H1 (cell line): ENCODE measurements at regions not wholly inside any gene's neighbourhood (a gene's known extent, or its start where the extent isn't known, plus 50 kb on each side); places are given as distances from the start of the nearest gene placed in this dataset.

ENCODE experiments used
- CTCF ChIA-PET: fragments of 300-600 bp; sonication (Branson Sonifier 250); formaldehyde crosslinking; loops from one replicate; lab custom pipeline; 2021; ENCODE audit not compliant: partially characterized antibody; lab: Charles Lee
- POLR2A ChIA-PET: fragments of 300-600 bp; sonication (Branson Sonifier 250); formaldehyde crosslinking; loops from one replicate; lab custom pipeline; 2021; ENCODE audit warnings: inconsistent platforms; ENCODE audit not compliant: partially characterized antibody; lab: Charles Lee
- DNase-seq, 2 experiments: peaks; one replicate each; pipeline versions ENCODE4 v3.0.0 to v3.0.0-alpha.2; 2010 to 2022; ENCODE audit warnings: low spot score in 2 of 2, low read depth in 1 of 2, mixed read lengths in 1 of 2
- FAIRE-seq: peaks from 2 replicates; lab custom pipeline; 2011; peaks lifted over from hg19 to GRCh38; lab: Jason Lieb, UNC
- H2AFZ ChIP-seq: 2 replicates; pipeline ENCODE4 v1.8.1; 2012; ENCODE audit warnings: low read length, inconsistent platforms
- H2AK5ac ChIP-seq: 2 replicates; pipeline ENCODE4 v1.6.1; 2013; ENCODE audit warnings: low read depth, low read length
- H2BK120ac ChIP-seq: replicated peaks from 2 replicates; pipeline ENCODE3; 2013; ENCODE audit warnings: low read depth, low read length, inconsistent platforms
- H2BK12ac ChIP-seq: 2 replicates; pipeline ENCODE4 v1.6.1; 2013; ENCODE audit warnings: low read depth, low read length
- H2BK15ac ChIP-seq: 2 replicates; pipeline ENCODE4 v1.6.1; 2013; ENCODE audit warnings: low read length
- H2BK20ac ChIP-seq: 2 replicates; pipeline ENCODE4 v1.6.1; 2013; ENCODE audit warnings: low read length
- H2BK5ac ChIP-seq: 2 replicates; pipeline ENCODE4 v1.6.1; 2013; ENCODE audit warnings: low read depth, low read length
- H3K14ac ChIP-seq: 2 replicates; pipeline ENCODE4 v1.6.1; 2013; ENCODE audit warnings: inconsistent platforms; ENCODE audit not compliant: insufficient read length
- H3K18ac ChIP-seq: 2 replicates; pipeline ENCODE4 v1.6.1; 2013; ENCODE audit warnings: low read length; ENCODE audit errors: extremely low read depth
- H3K23ac ChIP-seq: 2 replicates; pipeline ENCODE4 v1.6.1; 2013; ENCODE audit warnings: inconsistent platforms; ENCODE audit not compliant: insufficient read length
- H3K23me2 ChIP-seq: 2 replicates; pipeline ENCODE4 v1.6.1; 2013; ENCODE audit warnings: low read depth, low read length
- H3K27ac ChIP-seq: 2 replicates; pipeline ENCODE4 v1.6.1; 2011; ENCODE audit warnings: low read depth, low read length, inconsistent platforms
- H3K27me3 ChIP-seq, 4 experiments: replicated peaks in 1 of 4; 1 replicate in 1 of 4; 2 replicates in 3 of 4; pipeline versions ENCODE4 v1.6.1 to v1.8.1; 2011 to 2013; ENCODE audit warnings: low read length in 3 of 4, mild to moderate bottlenecking in 3 of 4, inconsistent platforms in 2 of 4, mixed read lengths in 2 of 4, moderate library complexity in 1 of 4; ENCODE audit not compliant: control insufficient read depth in 3 of 4, insufficient read depth in 3 of 4; ENCODE audit errors: extremely low read depth in 1 of 4
- H3K36me3 ChIP-seq, 4 experiments: 2 replicates each; pipeline versions ENCODE4 v1.6.1 to v1.8.1; 2011 to 2013; ENCODE audit warnings: mild to moderate bottlenecking in 4 of 4, low read length in 3 of 4, moderate library complexity in 2 of 4, control low read depth in 1 of 4, inconsistent platforms in 1 of 4; ENCODE audit not compliant: insufficient read depth in 4 of 4, control insufficient read depth in 2 of 4
- H3K4ac ChIP-seq: replicated peaks from 2 replicates; pipeline ENCODE3; 2013; ENCODE audit warnings: low read length, low read depth, mixed read lengths, inconsistent platforms; ENCODE audit not compliant: insufficient read length
- H3K4me1 ChIP-seq, 4 experiments: replicated peaks in 1 of 4; 1 replicate in 1 of 4; 2 replicates in 3 of 4; pipeline versions ENCODE4 v1.6.1 to v1.8.1; 2011 to 2013; ENCODE audit warnings: low read length in 3 of 4, inconsistent platforms in 2 of 4, mixed read lengths in 1 of 4; ENCODE audit not compliant: insufficient read depth in 4 of 4, control insufficient read depth in 3 of 4
- H3K4me2 ChIP-seq, 2 experiments: 2 replicates each; pipeline versions ENCODE4 v1.6.1 to v1.8.1; 2011 to 2013; ENCODE audit warnings: low read depth in 2 of 2, low read length in 2 of 2, control low read depth in 1 of 2, inconsistent platforms in 1 of 2, mild to moderate bottlenecking in 1 of 2; ENCODE audit not compliant: insufficient read depth in 1 of 2
- H3K4me3 ChIP-seq, 4 experiments: fragments of 200-600, 300-600 bp in 1 of 4; sonication (generic), shearing (Covaris generic), sonication (Bioruptor Twin) in 1 of 4; 2 replicates each; pipeline versions ENCODE4 v1.5.1 to v1.8.1; 2011 to 2016; ENCODE audit warnings: low read length in 4 of 4, low read depth in 3 of 4, control low read depth in 2 of 4, inconsistent platforms in 2 of 4, mild to moderate bottlenecking in 2 of 4, mixed read lengths in 1 of 4, moderate library complexity in 1 of 4; ENCODE audit not compliant: insufficient read depth in 2 of 4; ENCODE audit errors: extremely low read depth in 1 of 4
- H3K56ac ChIP-seq: replicated peaks from 2 replicates; pipeline ENCODE3; 2013; ENCODE audit warnings: low read depth, mild to moderate bottlenecking, mixed read lengths, low read length, inconsistent platforms; ENCODE audit not compliant: insufficient read length
- H3K79me1 ChIP-seq: 2 replicates; pipeline ENCODE4 v1.6.1; 2013; ENCODE audit warnings: low read depth, low read length, control low read depth
- H3K79me2 ChIP-seq, 2 experiments: 2 replicates each; pipeline versions ENCODE4 v1.6.1 to v1.8.1; 2012 to 2013; ENCODE audit warnings: low read length in 2 of 2, mild to moderate bottlenecking in 2 of 2, inconsistent platforms in 1 of 2; ENCODE audit not compliant: insufficient read depth in 2 of 2, control insufficient read depth in 1 of 2
- H3K9ac ChIP-seq, 4 experiments: replicated peaks in 1 of 4; 1 replicate in 1 of 4; 2 replicates in 3 of 4; pipeline versions ENCODE4 v1.6.1 to v1.8.1; 2011 to 2013; ENCODE audit warnings: low read depth in 3 of 4, low read length in 3 of 4, control low read depth in 2 of 4, mild to moderate bottlenecking in 2 of 4, moderate library complexity in 2 of 4, inconsistent platforms in 1 of 4; ENCODE audit errors: extremely low read depth in 1 of 4
- H3K9me3 ChIP-seq, 2 experiments: 2 replicates each; pipeline versions ENCODE4 v1.6.1 to v1.8.1; 2012 to 2013; ENCODE audit warnings: mild to moderate bottlenecking in 2 of 2, moderate library complexity in 2 of 2, control low read depth in 1 of 2, inconsistent platforms in 1 of 2, low read depth in 1 of 2, low read length in 1 of 2, mixed read lengths in 1 of 2; ENCODE audit not compliant: insufficient read depth in 2 of 2
- H4K20me1 ChIP-seq, 2 experiments: replicated peaks in 1 of 2; 2 replicates each; pipeline versions ENCODE3 to v1.8.1; 2011 to 2013; ENCODE audit warnings: inconsistent platforms in 2 of 2, low read length in 2 of 2, mild to moderate bottlenecking in 1 of 2; ENCODE audit not compliant: insufficient read depth in 2 of 2, control insufficient read depth in 1 of 2
- H4K5ac ChIP-seq: 2 replicates; pipeline ENCODE4 v1.6.1; 2013; ENCODE audit warnings: low read length, low read depth, mixed read lengths, inconsistent platforms; ENCODE audit not compliant: insufficient read length
- H4K8ac ChIP-seq: 2 replicates; pipeline ENCODE4 v1.8.0; 2013; ENCODE audit warnings: mild to moderate bottlenecking, moderate library complexity, low read length, inconsistent platforms; ENCODE audit not compliant: insufficient read depth; ENCODE audit errors: extremely low read depth
- H4K91ac ChIP-seq: replicated peaks from 2 replicates; pipeline ENCODE3; 2013; ENCODE audit warnings: low read length, mixed read lengths, inconsistent platforms; ENCODE audit not compliant: insufficient read length
- NANOG ChIP-seq: IDR thresholded peaks from 2 replicates; pipeline ENCODE4 v1.6.1; 2011; ENCODE audit warnings: low read length, low read depth, mild to moderate bottlenecking, inconsistent platforms; ENCODE audit not compliant: insufficient read depth, poor library complexity, severe bottlenecking
- PHF8 ChIP-seq: fragments of 200-600 bp; sonication (generic); conservative IDR thresholded peaks from 2 replicates; pipeline ENCODE4 v1.7.1; 2012; ENCODE audit warnings: low read depth, mild to moderate bottlenecking, inconsistent platforms, low read length, moderate library complexity
- TF ChIP-seq, protein P1 (sequence below), 3 experiments: IDR thresholded peaks; 1 replicate in 2 of 3; 2 replicates in 1 of 3; pipeline versions ENCODE4 v1.5.1 to v1.6.1; 2011; ENCODE audit warnings: low read length in 3 of 3, mild to moderate bottlenecking in 3 of 3, inconsistent platforms in 2 of 3, low read depth in 1 of 3, moderate library complexity in 1 of 3; ENCODE audit not compliant: insufficient read depth in 1 of 3; ENCODE audit errors: control extremely low read depth in 1 of 3

DNA sequence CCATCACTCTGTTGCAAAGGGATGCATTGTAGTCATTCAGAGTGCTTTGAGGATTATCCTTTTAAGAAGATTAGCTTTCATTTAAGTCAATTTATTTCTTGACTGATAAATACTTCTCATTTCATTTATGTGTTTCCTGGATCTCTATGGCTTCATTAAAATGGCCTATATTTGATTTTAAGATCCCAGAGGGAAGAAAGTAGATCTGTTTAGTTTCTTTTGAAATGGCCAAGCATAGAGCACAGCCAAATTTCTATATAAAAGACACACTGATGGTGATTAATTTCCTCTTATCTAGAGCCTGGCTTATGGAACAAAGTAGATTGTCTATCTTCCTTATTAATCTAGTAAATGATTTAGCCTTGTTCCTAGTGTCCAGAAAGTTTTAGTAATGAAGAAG is 129.7 kb upstream of the CALCR start:
- TF ChIP-seq NANOG = no peak
- TF ChIP-seq PHF8 = no peak
- TF ChIP-seq, protein P1, sequence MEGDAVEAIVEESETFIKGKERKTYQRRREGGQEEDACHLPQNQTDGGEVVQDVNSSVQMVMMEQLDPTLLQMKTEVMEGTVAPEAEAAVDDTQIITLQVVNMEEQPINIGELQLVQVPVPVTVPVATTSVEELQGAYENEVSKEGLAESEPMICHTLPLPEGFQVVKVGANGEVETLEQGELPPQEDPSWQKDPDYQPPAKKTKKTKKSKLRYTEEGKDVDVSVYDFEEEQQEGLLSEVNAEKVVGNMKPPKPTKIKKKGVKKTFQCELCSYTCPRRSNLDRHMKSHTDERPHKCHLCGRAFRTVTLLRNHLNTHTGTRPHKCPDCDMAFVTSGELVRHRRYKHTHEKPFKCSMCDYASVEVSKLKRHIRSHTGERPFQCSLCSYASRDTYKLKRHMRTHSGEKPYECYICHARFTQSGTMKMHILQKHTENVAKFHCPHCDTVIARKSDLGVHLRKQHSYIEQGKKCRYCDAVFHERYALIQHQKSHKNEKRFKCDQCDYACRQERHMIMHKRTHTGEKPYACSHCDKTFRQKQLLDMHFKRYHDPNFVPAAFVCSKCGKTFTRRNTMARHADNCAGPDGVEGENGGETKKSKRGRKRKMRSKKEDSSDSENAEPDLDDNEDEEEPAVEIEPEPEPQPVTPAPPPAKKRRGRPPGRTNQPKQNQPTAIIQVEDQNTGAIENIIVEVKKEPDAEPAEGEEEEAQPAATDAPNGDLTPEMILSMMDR (IDR thresholded peaks at IDR 0.05; ENCODE audit: control extremely low read depth in 1 of 3, insufficient read depth in 1 of 3, low read depth in 1 of 3, low read length in 3 of 3) = no peak
- no peaks in the 10 kb centered on the region for H3K79me1 ChIP-seq
- H4K8ac ChIP-seq = no peak overlapping the region
- no peaks in the 10 kb centered on the region for H3K79me2 ChIP-seq
- H2AFZ ChIP-seq = no peak overlapping the region
- H3K23ac ChIP-seq = no peak overlapping the region
- H3K56ac ChIP-seq = no peak overlapping the region
- no peak overlapping the region for H2BK15ac ChIP-seq
- H2BK20ac ChIP-seq = no peak overlapping the region
- H3K27me3 ChIP-seq = no peaks in the 10 kb centered on the region
- no peak overlapping the region for H3K14ac ChIP-seq
- DNase-seq = no peak
- H3K23me2 ChIP-seq = no peaks in the 10 kb centered on the region
- no peaks in the 10 kb centered on the region for H3K4me1 ChIP-seq
- H4K91ac ChIP-seq = no peak overlapping the region
- POLR2A ChIA-PET = no interaction called here
- no peak overlapping the region for H3K18ac ChIP-seq
- no peaks in the 10 kb centered on the region for H3K9me3 ChIP-seq
- H3K36me3 ChIP-seq = no peaks in the 10 kb centered on the region
- H2AK5ac ChIP-seq = no peak overlapping the region
- no peak overlapping the region for H2BK5ac ChIP-seq
- H3K4me3 ChIP-seq = no peak overlapping the region
- no peak for FAIRE-seq
- H2BK12ac ChIP-seq = no peak overlapping the region
- H4K20me1 ChIP-seq = no peaks in the 10 kb centered on the region
- H4K5ac ChIP-seq = no peak overlapping the region
- H2BK120ac ChIP-seq = no peak overlapping the region
- H3K27ac ChIP-seq = no peak overlapping the region
- H3K9ac ChIP-seq = no peak overlapping the region
- no peak overlapping the region for H3K4me2 ChIP-seq
- no peak overlapping the region for H3K4ac ChIP-seq
- CTCF ChIA-PET = no interaction called here
